ENCODE measurements at regions not wholly inside any gene's neighbourhood (a gene's known extent, or its start where the extent isn't known, plus 50 kb on each side); places are given as distances from the start of the nearest gene placed in this dataset.

DNA sequence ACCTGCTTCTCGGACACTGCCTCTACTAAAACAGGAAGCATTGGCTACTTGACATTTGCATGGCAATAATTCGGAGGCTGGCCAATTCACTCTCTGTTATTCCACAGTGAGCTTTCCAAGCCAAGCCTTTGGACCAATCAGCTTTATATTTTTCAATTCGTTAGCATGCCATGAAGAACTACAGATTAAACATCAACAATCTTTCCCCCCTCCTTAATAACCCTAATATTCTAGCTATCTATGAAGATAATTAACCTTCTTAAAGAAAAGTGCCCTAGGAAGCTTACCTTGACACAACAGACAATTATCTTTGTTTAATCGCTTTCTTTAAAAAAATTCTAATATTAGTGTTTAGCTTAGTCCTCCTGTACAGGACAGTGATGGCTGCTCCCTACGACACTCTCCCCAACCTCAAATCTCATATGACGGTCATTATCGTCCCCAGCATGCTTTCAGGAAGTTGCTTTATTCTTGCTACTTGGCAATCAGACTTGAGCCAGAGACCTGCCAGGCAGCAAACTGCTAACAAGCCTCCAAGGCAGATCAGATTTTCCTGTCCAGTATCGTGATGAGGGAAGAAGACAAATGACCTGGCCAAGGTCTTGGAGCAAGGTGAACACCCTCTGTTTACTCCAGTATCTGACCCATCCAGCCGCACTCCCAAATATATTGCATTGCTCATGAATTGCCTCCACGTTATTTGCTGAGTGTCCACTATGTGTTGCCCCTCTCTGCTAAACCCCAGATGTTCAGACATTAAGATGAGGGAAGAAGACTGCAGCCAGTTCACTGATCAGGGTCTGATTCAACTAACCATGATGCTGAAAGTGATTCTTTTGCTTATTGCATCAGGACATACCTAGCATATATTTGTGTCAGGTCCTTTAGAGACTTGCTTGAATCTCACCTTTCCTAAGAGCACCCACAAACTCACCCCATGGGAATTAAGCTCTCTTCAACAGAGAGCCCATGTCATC, 68.1 kb upstream of the LPP start:
- Mint-ChIP-seq H3K4me1 (ENCODE audit: low read depth) (peaks cover 29% of the 10 kb centered on the region), H3K4me3 (no peak overlapping the region), H3K27me3 (ENCODE audit: insufficient read depth) (no peaks in the 10 kb centered on the region; the same call in none of the 2 replicates), H3K9me3 (no peaks in the 10 kb centered on the region), H3K27ac (no peak overlapping the region), H3K36me3 (ENCODE audit: low read depth) (no peaks in the 10 kb centered on the region)
- DNase-seq: no peak
- TF ChIP-seq, protein P1, sequence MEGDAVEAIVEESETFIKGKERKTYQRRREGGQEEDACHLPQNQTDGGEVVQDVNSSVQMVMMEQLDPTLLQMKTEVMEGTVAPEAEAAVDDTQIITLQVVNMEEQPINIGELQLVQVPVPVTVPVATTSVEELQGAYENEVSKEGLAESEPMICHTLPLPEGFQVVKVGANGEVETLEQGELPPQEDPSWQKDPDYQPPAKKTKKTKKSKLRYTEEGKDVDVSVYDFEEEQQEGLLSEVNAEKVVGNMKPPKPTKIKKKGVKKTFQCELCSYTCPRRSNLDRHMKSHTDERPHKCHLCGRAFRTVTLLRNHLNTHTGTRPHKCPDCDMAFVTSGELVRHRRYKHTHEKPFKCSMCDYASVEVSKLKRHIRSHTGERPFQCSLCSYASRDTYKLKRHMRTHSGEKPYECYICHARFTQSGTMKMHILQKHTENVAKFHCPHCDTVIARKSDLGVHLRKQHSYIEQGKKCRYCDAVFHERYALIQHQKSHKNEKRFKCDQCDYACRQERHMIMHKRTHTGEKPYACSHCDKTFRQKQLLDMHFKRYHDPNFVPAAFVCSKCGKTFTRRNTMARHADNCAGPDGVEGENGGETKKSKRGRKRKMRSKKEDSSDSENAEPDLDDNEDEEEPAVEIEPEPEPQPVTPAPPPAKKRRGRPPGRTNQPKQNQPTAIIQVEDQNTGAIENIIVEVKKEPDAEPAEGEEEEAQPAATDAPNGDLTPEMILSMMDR (IDR thresholded peaks at IDR 0.05): no peak

DNA sequence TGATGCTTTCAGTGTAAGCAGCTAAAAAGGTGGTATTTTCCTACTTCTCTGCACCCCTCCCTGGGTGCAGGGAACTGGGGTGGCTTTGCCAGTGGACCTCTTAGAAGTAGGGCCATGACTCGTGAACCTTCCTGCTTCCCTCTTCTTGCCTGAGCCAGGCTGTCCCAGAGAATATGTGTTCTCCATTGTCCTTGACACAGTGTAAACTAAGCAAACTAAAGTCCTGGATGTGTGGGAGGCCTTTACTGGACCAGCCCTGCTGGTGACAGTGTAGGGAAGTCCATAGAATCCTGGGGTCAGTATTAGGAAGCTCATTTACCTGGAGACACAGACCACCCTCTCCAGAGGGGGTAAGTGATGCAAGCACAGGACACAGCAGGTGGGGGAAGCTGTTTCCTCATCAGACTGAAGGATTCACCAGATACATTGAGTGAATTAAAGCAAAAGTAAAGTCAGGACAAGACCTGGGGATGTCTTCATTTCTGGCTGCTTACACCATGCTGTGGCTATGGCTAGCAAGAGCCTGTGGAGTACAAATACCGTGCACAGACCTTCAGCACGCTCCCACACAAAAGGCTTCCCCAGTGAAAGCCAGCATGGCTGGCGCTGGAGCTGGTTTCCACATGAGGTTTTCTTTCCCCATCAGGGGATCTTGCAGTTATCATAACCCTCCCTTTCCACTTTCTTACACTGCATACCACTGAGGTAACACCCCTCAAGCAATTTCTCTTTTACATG, 64.8 kb upstream of the LPP start:
- H3K4me1 Mint-ChIP-seq (ENCODE audit: low read depth): no peaks in the 10 kb centered on the region
- no peaks in the 10 kb centered on the region for H3K36me3 Mint-ChIP-seq (ENCODE audit: low read depth)
- no peak for DNase-seq
- TF ChIP-seq, protein P1 (IDR thresholded peaks at IDR 0.05): no peak
- no peaks in the 10 kb centered on the region for H3K9me3 Mint-ChIP-seq
- H3K27ac Mint-ChIP-seq: no peak overlapping the region
- no peaks in the 10 kb centered on the region; the same call in none of the 2 replicates for H3K27me3 Mint-ChIP-seq (ENCODE audit: insufficient read depth)
- H3K4me3 Mint-ChIP-seq: no peak overlapping the region

DNA sequence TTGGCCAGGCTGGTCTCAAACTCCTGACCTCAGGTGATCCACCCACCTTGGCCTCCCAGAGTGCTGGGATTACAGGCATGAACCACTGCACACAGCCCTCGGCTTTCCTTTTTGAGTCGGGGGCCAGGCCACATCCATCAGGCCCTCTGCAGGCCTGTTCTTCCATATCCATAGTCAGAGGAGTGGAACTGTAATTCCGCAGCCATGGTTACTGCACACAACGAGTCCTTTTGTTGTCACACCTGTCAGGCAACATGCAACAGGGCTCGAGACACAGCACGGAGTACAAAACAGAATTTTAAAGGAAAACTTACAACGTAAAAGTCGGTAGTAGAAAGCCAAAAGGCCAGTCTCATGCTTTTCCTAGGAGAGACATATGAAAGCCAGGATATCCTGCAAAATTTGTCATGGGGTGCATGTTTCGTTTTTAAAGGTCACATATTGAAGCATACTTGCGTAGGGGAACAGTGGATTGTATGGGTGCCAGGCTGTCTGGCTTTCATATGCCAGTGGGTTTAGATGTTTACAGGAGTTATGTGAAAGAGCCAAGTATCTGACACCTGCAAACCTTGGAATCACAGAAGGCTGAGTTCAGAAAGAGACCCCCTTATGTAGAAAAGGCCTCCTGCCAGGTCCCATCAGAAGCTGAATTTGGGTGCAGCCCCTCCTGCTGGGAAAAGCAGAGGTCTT, 63.2 kb upstream of the LPP start:
- Mint-ChIP-seq H3K4me1 (ENCODE audit: low read depth) (no peaks in the 10 kb centered on the region), H3K27me3 (ENCODE audit: insufficient read depth) (no peaks in the 10 kb centered on the region; the same call in none of the 2 replicates), H3K27ac (no peak overlapping the region), H3K4me3 (no peak overlapping the region), H3K36me3 (ENCODE audit: low read depth) (no peaks in the 10 kb centered on the region), H3K9me3 (no peaks in the 10 kb centered on the region)
- TF ChIP-seq, protein P1 (IDR thresholded peaks at IDR 0.05): no peak
- DNase-seq: no peak

DNA sequence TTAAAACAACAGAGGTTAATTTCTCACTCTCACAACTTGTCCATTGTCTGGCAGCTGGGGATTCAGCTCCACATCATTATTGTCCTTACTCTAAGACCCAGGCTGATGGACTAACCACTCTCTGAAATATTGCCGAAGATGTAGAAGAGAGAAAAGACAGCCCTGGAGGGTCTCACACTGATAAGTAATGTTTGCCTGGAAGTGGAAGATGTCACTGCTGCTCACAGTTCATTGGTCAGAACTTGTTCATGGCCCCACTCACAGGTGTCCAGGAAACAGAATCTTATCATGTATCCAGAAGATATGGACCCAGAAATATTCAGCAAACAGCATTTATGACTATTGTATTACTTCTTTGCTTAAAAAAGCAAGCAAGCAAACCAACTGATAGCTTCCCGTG, 62.2 kb upstream of the LPP start:
- Mint-ChIP-seq H3K27ac (no peak overlapping the region), H3K27me3 (ENCODE audit: insufficient read depth) (peaks cover 3% of the 10 kb centered on the region; the same call in 1 of the 2 replicates), H3K36me3 (ENCODE audit: low read depth) (no peaks in the 10 kb centered on the region), H3K4me1 (ENCODE audit: low read depth) (no peaks in the 10 kb centered on the region), H3K9me3 (no peaks in the 10 kb centered on the region), H3K4me3 (no peak overlapping the region)
- DNase-seq: no peak
- TF ChIP-seq, protein P1 (IDR thresholded peaks at IDR 0.05): no peak

DNA sequence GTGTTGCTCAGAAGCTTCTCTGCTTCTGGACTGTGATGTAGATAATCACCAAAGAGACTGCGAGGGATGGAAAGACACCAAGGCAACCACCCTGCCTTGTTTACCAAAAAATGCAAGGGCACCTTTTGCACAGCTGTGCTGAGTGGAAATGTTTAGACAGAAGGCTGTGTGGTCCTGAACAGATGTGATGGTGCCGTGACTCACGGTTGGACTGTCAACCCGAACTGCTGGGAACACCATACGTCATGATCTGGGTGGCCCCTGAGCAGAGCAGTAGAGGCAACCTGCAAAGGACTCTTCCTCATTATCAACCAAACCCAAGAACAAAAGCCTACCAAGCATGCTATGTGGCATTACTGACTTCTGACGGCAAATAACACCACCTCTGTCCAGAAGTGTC, 61.3 kb upstream of the LPP start:
- no peak for DNase-seq
- H3K4me3 Mint-ChIP-seq: no peak overlapping the region
- no peak overlapping the region for H3K27ac Mint-ChIP-seq
- no peaks in the 10 kb centered on the region for H3K9me3 Mint-ChIP-seq
- no peaks in the 10 kb centered on the region for H3K36me3 Mint-ChIP-seq (ENCODE audit: low read depth)
- H3K4me1 Mint-ChIP-seq (ENCODE audit: low read depth): no peaks in the 10 kb centered on the region
- H3K27me3 Mint-ChIP-seq (ENCODE audit: insufficient read depth): peaks cover 3% of the 10 kb centered on the region; the same call in 1 of the 2 replicates
- TF ChIP-seq, protein P1 (IDR thresholded peaks at IDR 0.05): no peak
